22Rv1 (cell line): ENCODE measurements at regions not wholly inside any gene's neighbourhood (a gene's known extent, or its start where the extent isn't known, plus 50 kb on each side); places are given as distances from the start of the nearest gene placed in this dataset.

Experiments used
- H3K27ac ChIP-seq: fragments of 450-650 bp; 2 replicates; pipeline ENCODE4 v1.5.1; 2017
- ZFX ChIP-seq: fragments of 450-650 bp; IDR thresholded peaks from 2 replicates; pipeline ENCODE4 v1.6.1; 2017; ENCODE audit warnings: antibody characterized with exemption, borderline replicate concordance
- TF ChIP-seq, protein P1 (sequence below): fragments of 450-650 bp; IDR thresholded peaks from 2 replicates; pipeline ENCODE4 v1.5.1; 2017; ENCODE audit warnings: mild to moderate bottlenecking

DNA sequence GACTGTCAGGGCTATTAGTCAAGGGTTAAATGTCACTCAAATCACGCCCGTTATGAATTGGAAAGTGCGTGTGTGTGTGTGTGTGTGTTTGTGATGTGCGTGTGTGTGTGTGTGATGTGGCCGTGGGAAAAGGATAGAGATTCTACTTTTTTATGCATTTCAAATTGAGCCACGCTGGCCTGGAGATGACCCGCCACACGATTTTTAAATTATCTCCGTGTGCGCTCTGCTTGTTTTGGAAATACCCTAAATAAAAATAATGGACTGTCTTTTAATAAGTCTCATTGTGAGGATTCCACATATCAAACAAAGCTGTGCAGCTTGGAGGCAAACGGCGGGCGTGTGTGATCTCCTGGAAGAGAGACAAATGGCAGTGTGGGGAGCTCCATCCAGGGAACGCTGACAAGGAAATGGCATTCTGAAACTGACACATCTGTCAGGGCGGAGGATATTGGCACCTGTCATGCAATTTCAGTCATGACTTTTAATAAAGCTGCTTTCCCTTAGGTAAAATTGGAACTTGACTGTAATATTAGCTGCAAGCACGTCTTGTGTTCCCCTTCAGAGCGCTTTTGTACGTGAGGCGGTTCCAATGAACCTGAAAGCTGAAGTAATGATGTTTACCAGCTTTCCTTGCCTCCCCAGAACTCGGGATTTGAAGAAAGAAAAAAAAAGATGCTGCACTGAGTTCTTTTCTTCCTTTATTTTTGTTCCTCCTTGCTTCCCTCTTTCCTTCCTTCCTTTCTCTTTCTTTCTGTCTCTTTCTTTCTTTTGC, 381.8 kb upstream of the SMIM21 start:
- TF ChIP-seq, protein P1, sequence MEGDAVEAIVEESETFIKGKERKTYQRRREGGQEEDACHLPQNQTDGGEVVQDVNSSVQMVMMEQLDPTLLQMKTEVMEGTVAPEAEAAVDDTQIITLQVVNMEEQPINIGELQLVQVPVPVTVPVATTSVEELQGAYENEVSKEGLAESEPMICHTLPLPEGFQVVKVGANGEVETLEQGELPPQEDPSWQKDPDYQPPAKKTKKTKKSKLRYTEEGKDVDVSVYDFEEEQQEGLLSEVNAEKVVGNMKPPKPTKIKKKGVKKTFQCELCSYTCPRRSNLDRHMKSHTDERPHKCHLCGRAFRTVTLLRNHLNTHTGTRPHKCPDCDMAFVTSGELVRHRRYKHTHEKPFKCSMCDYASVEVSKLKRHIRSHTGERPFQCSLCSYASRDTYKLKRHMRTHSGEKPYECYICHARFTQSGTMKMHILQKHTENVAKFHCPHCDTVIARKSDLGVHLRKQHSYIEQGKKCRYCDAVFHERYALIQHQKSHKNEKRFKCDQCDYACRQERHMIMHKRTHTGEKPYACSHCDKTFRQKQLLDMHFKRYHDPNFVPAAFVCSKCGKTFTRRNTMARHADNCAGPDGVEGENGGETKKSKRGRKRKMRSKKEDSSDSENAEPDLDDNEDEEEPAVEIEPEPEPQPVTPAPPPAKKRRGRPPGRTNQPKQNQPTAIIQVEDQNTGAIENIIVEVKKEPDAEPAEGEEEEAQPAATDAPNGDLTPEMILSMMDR = no peak
- no peak for TF ChIP-seq ZFX

GRCh38 chr18:75805265-75805664, 377.8 kb upstream of the SMIM21 start:
- TF ChIP-seq, protein P1 = no peak
- no peak for TF ChIP-seq ZFX
- no peak overlapping the region for H3K27ac ChIP-seq

More for the DNA sequence above, 381.8 kb upstream of the SMIM21 start:
- no peak overlapping the region for H3K27ac ChIP-seq

GRCh38 chr18:75802681-75803080, 375.2 kb upstream of the SMIM21 start:
- no peak overlapping the region for H3K27ac ChIP-seq
- TF ChIP-seq, protein P1 = no peak
- no peak for TF ChIP-seq ZFX

- H3K27ac ChIP-seq = no peak overlapping the region
Measured at GRCh38 chr18:75801178-75801577, 373.7 kb upstream of the SMIM21 start.

DNA sequence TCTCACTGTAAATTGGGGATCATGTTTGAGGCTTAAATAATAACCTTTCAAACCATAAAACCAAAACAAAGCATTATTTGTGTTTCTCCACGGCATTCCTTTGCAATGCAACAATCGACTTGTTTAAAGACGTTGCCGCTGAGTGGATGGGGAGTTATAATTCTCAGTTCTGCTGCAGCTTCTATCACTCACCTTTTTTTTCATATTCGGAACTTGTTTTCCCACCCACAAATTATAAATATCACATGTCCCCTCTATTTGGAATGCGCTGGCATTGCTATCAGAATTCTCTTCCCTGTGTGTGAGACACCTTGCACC, 372.8 kb upstream of the SMIM21 start:
- TF ChIP-seq, protein P1 = no peak
- H3K27ac ChIP-seq = no peak overlapping the region

More at GRCh38 chr18:75801178-75801577, 373.7 kb upstream of the SMIM21 start:
- no peak for TF ChIP-seq ZFX
- TF ChIP-seq, protein P1 = no peak

- TF ChIP-seq ZFX = no peak
Measured at GRCh38 chr18:75799449-75800330, 372.2 kb upstream of the SMIM21 start.

DNA sequence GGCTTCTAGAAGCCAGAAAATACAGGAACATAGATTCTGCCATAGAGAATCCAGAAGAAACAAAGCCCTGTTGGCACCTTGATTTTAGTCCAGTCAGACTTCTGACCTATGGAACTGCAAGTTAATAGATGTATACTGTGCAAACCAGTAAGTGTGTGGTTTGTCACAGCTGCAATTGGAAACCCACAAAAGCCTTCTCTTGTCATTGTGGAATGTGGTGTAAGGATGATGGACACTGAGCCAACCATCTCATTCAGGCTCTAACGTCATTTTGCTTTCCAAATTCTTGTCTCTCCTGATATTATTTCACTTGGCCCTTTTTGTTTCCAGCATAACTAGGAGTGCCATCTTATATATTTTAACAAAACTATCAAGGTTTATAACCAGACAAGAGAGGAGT, 369.5 kb upstream of the SMIM21 start:
- H3K27ac ChIP-seq = no peak overlapping the region
- TF ChIP-seq, protein P1 = no peak
- no peak for TF ChIP-seq ZFX

More at GRCh38 chr18:75799449-75800330, 372.2 kb upstream of the SMIM21 start:
- H3K27ac ChIP-seq = no peak overlapping the region
